SK-N-SH treated with all-trans-retinoic acid at 6 μM for 48 hours (cell line): ENCODE measurements at regions not wholly inside any gene's neighbourhood (a gene's known extent, or its start where the extent isn't known, plus 50 kb on each side); places are given as distances from the start of the nearest gene placed in this dataset.

ENCODE experiments used
- ATAC-seq: fragments of 200-7000 bp; cut with Tn5 transposase; 3 replicates; pipeline ENCODE4 v1.9.1; 2020; ENCODE audit warnings: mild to moderate bottlenecking, moderate library complexity
- BACH2 ChIP-seq: fragments of 250-450 bp; sonication (Bioruptor Pico); IDR thresholded peaks from 2 replicates; pipeline ENCODE4 v1.9.0; 2021; ENCODE audit warnings: mild to moderate bottlenecking, borderline replicate concordance
- CREB5 ChIP-seq: fragments of 250-450 bp; sonication (Bioruptor Pico); IDR thresholded peaks from 2 replicates; pipeline ENCODE4 v1.5.1; 2020; ENCODE audit warnings: low read depth, mild to moderate bottlenecking, moderate library complexity
- CSDC2 ChIP-seq: fragments of 250-450 bp; sonication (Bioruptor Pico); IDR thresholded peaks from 2 replicates; pipeline ENCODE4 v1.5.0; 2020; ENCODE audit warnings: mild to moderate bottlenecking, moderate library complexity
- CSRNP3 ChIP-seq: fragments of 250-450 bp; sonication (Bioruptor Pico); IDR thresholded peaks from 2 replicates; pipeline ENCODE4 v1.5.1; 2021; ENCODE audit warnings: mild to moderate bottlenecking, moderate library complexity
- GLIS3 ChIP-seq: fragments of 250-450 bp; sonication (Bioruptor Pico); IDR thresholded peaks from 2 replicates; pipeline ENCODE4 v1.5.0; 2020; ENCODE audit warnings: mild to moderate bottlenecking, moderate library complexity
- OSR1 ChIP-seq: fragments of 250-450 bp; sonication (Bioruptor Pico); IDR thresholded peaks from 2 replicates; pipeline ENCODE4 v1.8.0; 2022; ENCODE audit warnings: moderate library complexity, mild to moderate bottlenecking, inconsistent platforms
- PATZ1 ChIP-seq: fragments of 250-450 bp; sonication (Bioruptor Pico); IDR thresholded peaks from 2 replicates; pipeline ENCODE4 v1.8.0; 2020; ENCODE audit warnings: mild to moderate bottlenecking, moderate library complexity, borderline replicate concordance
- RARB ChIP-seq: fragments of 250-450 bp; sonication (Bioruptor Pico); IDR thresholded peaks from 2 replicates; pipeline ENCODE4 v1.8.0; 2021; ENCODE audit warnings: mild to moderate bottlenecking, moderate library complexity
- TCF4 ChIP-seq: fragments of 250-450 bp; sonication (Bioruptor Pico); IDR thresholded peaks from 2 replicates; pipeline ENCODE4 v1.8.0; 2021; ENCODE audit warnings: mild to moderate bottlenecking, moderate library complexity, borderline replicate concordance
- TOX ChIP-seq: fragments of 250-450 bp; sonication (Bioruptor Pico); IDR thresholded peaks from 2 replicates; pipeline ENCODE4 v1.8.0; 2021; ENCODE audit warnings: mild to moderate bottlenecking, moderate library complexity, borderline replicate concordance
- TSHZ2 ChIP-seq: fragments of 250-450 bp; sonication (Bioruptor Pico); IDR thresholded peaks from 2 replicates; pipeline ENCODE4 v1.5.0; 2020; ENCODE audit warnings: mild to moderate bottlenecking, moderate library complexity
- ZC3H10 ChIP-seq: fragments of 250-450 bp; sonication (Bioruptor Pico); IDR thresholded peaks from 2 replicates; pipeline ENCODE4 v1.5.1; 2021; ENCODE audit warnings: mild to moderate bottlenecking, moderate library complexity
- ZFP3 ChIP-seq: fragments of 250-450 bp; sonication (Bioruptor Pico); IDR thresholded peaks from 2 replicates; pipeline ENCODE4 v1.5.0; 2020; ENCODE audit warnings: mild to moderate bottlenecking, moderate library complexity
- ZFP30 ChIP-seq: fragments of 450-650 bp; formaldehyde crosslinking; IDR thresholded peaks from 2 replicates; pipeline ENCODE4 v1.5.0; 2022; ENCODE audit warnings: mild to moderate bottlenecking, moderate library complexity
- ZNF565 ChIP-seq: fragments of 450-650 bp; formaldehyde crosslinking; conservative IDR thresholded peaks from 2 replicates; pipeline ENCODE4 v1.5.0; 2020; ENCODE audit warnings: low read depth, mild to moderate bottlenecking, moderate library complexity
- ZNF70 ChIP-seq: fragments of 450-650 bp; formaldehyde crosslinking; IDR thresholded peaks from 2 replicates; pipeline ENCODE4 v1.5.0; 2020; ENCODE audit warnings: mild to moderate bottlenecking, moderate library complexity

GRCh38 chr13:33767140-33767539, 50.8 kb upstream of the RFC3 start:
- no peak for ATAC-seq
- no peak for TF ChIP-seq GLIS3 (CRISPR knock-in tag)
- TF ChIP-seq ZFP3 (CRISPR knock-in tag) = no peak
- TF ChIP-seq ZNF70 (CRISPR knock-in tag) = no peak
- TF ChIP-seq ZC3H10 (CRISPR knock-in tag) = no peak
- TF ChIP-seq ZFP30 = no peak
- TF ChIP-seq OSR1 (CRISPR knock-in tag) = no peak
- no peak for TF ChIP-seq PATZ1
- no peak for TF ChIP-seq RARB (CRISPR knock-in tag)
- TF ChIP-seq ZNF565 = no peak
- no peak for TF ChIP-seq TCF4
- no peak for TF ChIP-seq TSHZ2 (CRISPR knock-in tag)
- TF ChIP-seq CREB5 = no peak
- no peak for TF ChIP-seq CSDC2 (CRISPR knock-in tag)
- TF ChIP-seq BACH2 (CRISPR knock-in tag) = no peak
- TF ChIP-seq TOX = no peak
- no peak for TF ChIP-seq CSRNP3 (CRISPR knock-in tag)
- TF ChIP-seq, all 23 proteins: peak for 0
